Putamen (tissue), 1 donor: ENCODE measurements at regions not wholly inside any gene's neighbourhood (a gene's known extent, or its start where the extent isn't known, plus 50 kb on each side); places are given as distances from the start of the nearest gene placed in this dataset.

ENCODE experiments used
- DNase-seq: peaks from one replicate; pipeline ENCODE4 v3.0.0-alpha.2; 2016; ENCODE audit warnings: low spot score

- no peak for DNase-seq
These were observed 151.4 kb upstream of the ETV3 start for GRCh38 chr1:157289424-157290105.

GRCh38 chr1:157288996-157289395 is 150.8 kb upstream of the ETV3 start:
- no peak for DNase-seq

- DNase-seq = no peak
These were observed 150.3 kb upstream of the ETV3 start for GRCh38 chr1:157288492-157288891.

GRCh38 chr1:157288006-157288405 is 149.8 kb upstream of the ETV3 start:
- no peak for DNase-seq

GRCh38 chr1:157287462-157287861 is 149.3 kb upstream of the ETV3 start:
- DNase-seq = no peak

- no peak for DNase-seq
These were observed 148.6 kb upstream of the ETV3 start for GRCh38 chr1:157286646-157287420.

GRCh38 chr1:157286096-157286495 is 147.9 kb upstream of the ETV3 start:
- no peak for DNase-seq

GRCh38 chr1:157284451-157284850 is 146.3 kb upstream of the ETV3 start:
- DNase-seq = no peak

GRCh38 chr1:157279802-157280140 is 141.6 kb upstream of the ETV3 start:
- DNase-seq = no peak

GRCh38 chr1:157279138-157279801 is 141.1 kb upstream of the ETV3 start:
- no peak for DNase-seq

- DNase-seq = no peak
These were observed 140.4 kb upstream of the ETV3 start for GRCh38 chr1:157278383-157279137.

GRCh38 chr1:157277913-157278312 is 139.7 kb upstream of the ETV3 start:
- no peak for DNase-seq

- no peak for DNase-seq
These were observed 139.1 kb upstream of the ETV3 start for GRCh38 chr1:157277281-157277680.

GRCh38 chr1:157274698-157275534 is 136.7 kb upstream of the ETV3 start:
- no peak for DNase-seq

GRCh38 chr1:157272729-157273524 is 134.7 kb upstream of the ETV3 start:
- DNase-seq = no peak

- no peak for DNase-seq
These were observed 134.1 kb upstream of the ETV3 start for GRCh38 chr1:157272264-157272663.

- DNase-seq = no peak
These were observed 132.6 kb upstream of the ETV3 start for GRCh38 chr1:157270705-157271274.

GRCh38 chr1:157269656-157270375 is 131.6 kb upstream of the ETV3 start:
- DNase-seq = no peak

GRCh38 chr1:157262891-157263290 is 124.7 kb upstream of the ETV3 start:
- no peak for DNase-seq

GRCh38 chr1:157262422-157262821 is 124.2 kb upstream of the ETV3 start:
- no peak for DNase-seq
